ENCODE measurements at regions not wholly inside any gene's neighbourhood (a gene's known extent, or its start where the extent isn't known, plus 50 kb on each side); places are given as distances from the start of the nearest gene placed in this dataset.
A peak's percentile ranks its signal among the peaks of the same experiment; 100 is the strongest.
"Not testable (repeated sequence)": the region's sequence is repeated elsewhere in the genome, so short reads cannot be mapped to it uniquely, and the experiment has no call there.

- no peak overlapping the region for H3K4me3 ChIP-seq (ENCODE audit: low read depth, low read length)
- DNase-seq (ENCODE audit: low read depth) = no peak
- in situ Hi-C loops (cut with HindIII; ENCODE audit: low sequenced_read_pairs) = no loop called here
- no peak for TF ChIP-seq CTCF (IDR thresholded peaks at IDR 0.05; ENCODE audit: low read depth, low read length, missing control alignments)
Observed at GRCh38 chrX:7606039-7606652, 236.8 kb upstream of the VCX start.

GRCh38 chrX:7603387-7603786 is 239.6 kb upstream of the VCX start:
- no peak for TF ChIP-seq CTCF (IDR thresholded peaks at IDR 0.05; ENCODE audit: low read depth, low read length, missing control alignments)
- in situ Hi-C loops (cut with HindIII; ENCODE audit: low sequenced_read_pairs) = no loop called here
- no peak overlapping the region for H3K4me3 ChIP-seq (ENCODE audit: low read depth, low read length)
- no peak for DNase-seq (ENCODE audit: low read depth)

GRCh38 chrX:7596822-7597221 is 246.1 kb upstream of the VCX start:
- no peak for DNase-seq (ENCODE audit: low read depth)
- no peak for TF ChIP-seq CTCF (IDR thresholded peaks at IDR 0.05; ENCODE audit: low read depth, low read length, missing control alignments)
- in situ Hi-C loops (cut with HindIII; ENCODE audit: low sequenced_read_pairs) = no loop called here

GRCh38 chrX:7593370-7593769 is 249.6 kb upstream of the VCX start:
- DNase-seq (ENCODE audit: low read depth); in situ Hi-C loops (cut with HindIII; ENCODE audit: low sequenced_read_pairs); H3K4me3 ChIP-seq (ENCODE audit: low read depth, low read length): not testable (repeated sequence)

More at GRCh38 chrX:7596822-7597221, 246.1 kb upstream of the VCX start:
- H3K4me3 ChIP-seq (ENCODE audit: low read depth, low read length) = no peak overlapping the region

- in situ Hi-C loops (cut with HindIII; ENCODE audit: low sequenced_read_pairs) = no loop called here
- H3K4me3 ChIP-seq (ENCODE audit: low read depth, low read length) = no peak overlapping the region
- peak; percentile 9 for DNase-seq (ENCODE audit: low read depth)
- TF ChIP-seq CTCF (IDR thresholded peaks at IDR 0.05; ENCODE audit: low read depth, low read length, missing control alignments) = peak; percentile 58
Observed at GRCh38 chrX:7586126-7586525, 256.8 kb upstream of the VCX start.

- H3K4me3 ChIP-seq (ENCODE audit: low read depth, low read length) = no peak overlapping the region
- DNase-seq (ENCODE audit: low read depth) = peak; percentile 18
- in situ Hi-C loops (cut with HindIII; ENCODE audit: low sequenced_read_pairs) = no loop called here
- TF ChIP-seq CTCF (IDR thresholded peaks at IDR 0.05; ENCODE audit: low read depth, low read length, missing control alignments) = no peak
Observed at GRCh38 chrX:7582191-7582590, 260.8 kb upstream of the VCX start.

- in situ Hi-C loops (cut with HindIII; ENCODE audit: low sequenced_read_pairs) = no loop called here
- DNase-seq (ENCODE audit: low read depth) = no peak
- TF ChIP-seq CTCF (IDR thresholded peaks at IDR 0.05; ENCODE audit: low read depth, low read length, missing control alignments) = no peak
- H3K4me3 ChIP-seq (ENCODE audit: low read depth, low read length) = no peak overlapping the region
Observed at GRCh38 chrX:7580127-7580526, 262.8 kb upstream of the VCX start.
